Osteocyte (in vitro differentiated cells): ENCODE measurements at regions not wholly inside any gene's neighbourhood (a gene's known extent, or its start where the extent isn't known, plus 50 kb on each side); places are given as distances from the start of the nearest gene placed in this dataset.

ENCODE experiments used
- DNase-seq: peaks from one replicate; pipeline ENCODE4 v3.0.0; 2021; ENCODE audit warnings: mixed read lengths; ENCODE audit not compliant: unreplicated experiment; ENCODE audit errors: extremely low spot score
- H3K27ac Mint-ChIP-seq: one replicate; pipeline ENCODE4 v1.8.0; 2021; ENCODE audit warnings: mild to moderate bottlenecking, mixed read lengths; ENCODE audit not compliant: unreplicated experiment
- H3K27me3 Mint-ChIP-seq: one replicate; pipeline ENCODE4 v1.8.0; 2021; ENCODE audit warnings: mixed read lengths; ENCODE audit not compliant: unreplicated experiment
- H3K36me3 Mint-ChIP-seq: one replicate; pipeline ENCODE4 v1.8.0; 2021; ENCODE audit warnings: mixed read lengths; ENCODE audit not compliant: unreplicated experiment
- H3K4me1 Mint-ChIP-seq: one replicate; pipeline ENCODE4 v1.8.0; 2021; ENCODE audit warnings: mixed read lengths; ENCODE audit not compliant: unreplicated experiment
- H3K4me3 Mint-ChIP-seq: one replicate; pipeline ENCODE4 v1.8.0; 2021; ENCODE audit warnings: mild to moderate bottlenecking, moderate library complexity, mixed read lengths; ENCODE audit not compliant: unreplicated experiment
- H3K9me3 Mint-ChIP-seq: one replicate; pipeline ENCODE4 v1.8.0; 2021; ENCODE audit warnings: mixed read lengths; ENCODE audit not compliant: unreplicated experiment
- TF ChIP-seq, protein P1 (sequence below): fragments of 200-600 bp; sonication (generic); IDR thresholded peaks from 2 replicates; pipeline ENCODE4 v1.5.0; 2021; ENCODE audit warnings: antibody characterized with exemption, mild to moderate bottlenecking, moderate library complexity

DNA sequence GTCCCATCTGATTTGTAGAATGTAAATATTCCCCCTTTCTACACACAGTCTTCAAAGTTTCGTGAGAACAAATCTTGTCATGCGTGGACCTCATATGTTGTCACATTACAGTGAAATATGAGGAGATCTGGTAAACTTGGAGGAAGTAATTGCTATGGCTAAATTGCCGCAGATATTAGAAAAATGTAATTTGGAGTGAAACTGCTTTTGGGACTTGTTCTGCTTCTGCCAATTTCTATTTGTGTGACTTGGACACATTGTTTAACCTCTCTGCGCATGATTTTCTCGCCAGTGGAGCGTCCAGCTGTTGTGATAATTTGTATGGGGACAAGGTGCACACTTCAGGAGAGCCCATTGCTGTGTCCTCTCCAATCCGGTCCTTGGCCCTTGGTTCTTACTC lies 693.1 kb upstream of the SLC10A2 start:
- TF ChIP-seq, protein P1, sequence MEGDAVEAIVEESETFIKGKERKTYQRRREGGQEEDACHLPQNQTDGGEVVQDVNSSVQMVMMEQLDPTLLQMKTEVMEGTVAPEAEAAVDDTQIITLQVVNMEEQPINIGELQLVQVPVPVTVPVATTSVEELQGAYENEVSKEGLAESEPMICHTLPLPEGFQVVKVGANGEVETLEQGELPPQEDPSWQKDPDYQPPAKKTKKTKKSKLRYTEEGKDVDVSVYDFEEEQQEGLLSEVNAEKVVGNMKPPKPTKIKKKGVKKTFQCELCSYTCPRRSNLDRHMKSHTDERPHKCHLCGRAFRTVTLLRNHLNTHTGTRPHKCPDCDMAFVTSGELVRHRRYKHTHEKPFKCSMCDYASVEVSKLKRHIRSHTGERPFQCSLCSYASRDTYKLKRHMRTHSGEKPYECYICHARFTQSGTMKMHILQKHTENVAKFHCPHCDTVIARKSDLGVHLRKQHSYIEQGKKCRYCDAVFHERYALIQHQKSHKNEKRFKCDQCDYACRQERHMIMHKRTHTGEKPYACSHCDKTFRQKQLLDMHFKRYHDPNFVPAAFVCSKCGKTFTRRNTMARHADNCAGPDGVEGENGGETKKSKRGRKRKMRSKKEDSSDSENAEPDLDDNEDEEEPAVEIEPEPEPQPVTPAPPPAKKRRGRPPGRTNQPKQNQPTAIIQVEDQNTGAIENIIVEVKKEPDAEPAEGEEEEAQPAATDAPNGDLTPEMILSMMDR: no peak
- Mint-ChIP-seq H3K4me1 (peaks cover 1% of the 10 kb centered on the region), H3K9me3 (no peaks in the 10 kb centered on the region), H3K36me3 (no peaks in the 10 kb centered on the region), H3K27ac (no peak overlapping the region), H3K27me3 (no peaks in the 10 kb centered on the region), H3K4me3 (no peak overlapping the region)
- no peak for DNase-seq

DNA sequence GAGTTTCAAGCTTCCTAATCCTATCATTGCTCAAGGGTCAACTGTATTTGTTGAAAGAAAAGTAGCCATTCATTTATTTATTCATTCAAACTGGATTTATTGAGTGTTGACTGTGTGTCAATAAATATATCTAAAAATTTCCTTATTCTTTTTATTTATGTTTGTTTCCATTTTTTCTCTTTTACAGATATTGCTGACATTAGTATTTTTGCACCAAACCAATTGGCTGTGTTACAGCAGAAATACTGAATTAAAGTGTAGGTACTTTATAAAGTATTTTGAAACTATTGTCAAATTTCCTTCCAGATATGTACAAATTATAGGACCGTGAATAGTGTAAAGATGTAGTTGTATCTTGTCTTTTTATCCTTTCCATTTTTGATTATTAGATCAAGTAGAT lies 692.0 kb upstream of the SLC10A2 start:
- no peaks in the 10 kb centered on the region for H3K9me3 Mint-ChIP-seq
- no peak overlapping the region for H3K27ac Mint-ChIP-seq
- no peaks in the 10 kb centered on the region for H3K27me3 Mint-ChIP-seq
- no peak for DNase-seq
- H3K4me1 Mint-ChIP-seq: peaks cover 1% of the 10 kb centered on the region
- TF ChIP-seq, protein P1: no peak
- H3K4me3 Mint-ChIP-seq: no peak overlapping the region
- no peaks in the 10 kb centered on the region for H3K36me3 Mint-ChIP-seq

DNA sequence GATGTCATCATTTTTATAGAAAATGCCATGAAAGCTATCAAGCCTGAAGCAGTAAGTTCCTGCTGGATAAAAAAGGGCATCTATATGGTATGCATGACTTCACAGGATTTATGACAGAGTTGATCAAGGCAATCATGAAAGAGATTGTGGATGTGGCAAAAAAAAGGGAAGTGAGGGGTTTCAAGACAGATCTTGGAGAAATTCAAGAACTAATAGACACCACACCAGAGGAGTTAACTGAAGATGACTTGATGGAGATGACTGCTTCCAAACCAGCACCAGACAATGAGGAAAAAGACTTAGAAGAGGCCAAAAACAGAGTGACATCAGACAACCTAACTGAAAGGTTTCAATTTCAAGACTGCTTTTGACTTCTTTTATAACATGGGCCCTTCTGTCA lies 691.1 kb upstream of the SLC10A2 start:
- Mint-ChIP-seq H3K9me3 (no peaks in the 10 kb centered on the region), H3K4me1 (peaks cover 1% of the 10 kb centered on the region), H3K4me3 (no peak overlapping the region), H3K27me3 (no peaks in the 10 kb centered on the region), H3K36me3 (no peaks in the 10 kb centered on the region), H3K27ac (no peak overlapping the region)
- no peak for DNase-seq
- TF ChIP-seq, protein P1: no peak

DNA sequence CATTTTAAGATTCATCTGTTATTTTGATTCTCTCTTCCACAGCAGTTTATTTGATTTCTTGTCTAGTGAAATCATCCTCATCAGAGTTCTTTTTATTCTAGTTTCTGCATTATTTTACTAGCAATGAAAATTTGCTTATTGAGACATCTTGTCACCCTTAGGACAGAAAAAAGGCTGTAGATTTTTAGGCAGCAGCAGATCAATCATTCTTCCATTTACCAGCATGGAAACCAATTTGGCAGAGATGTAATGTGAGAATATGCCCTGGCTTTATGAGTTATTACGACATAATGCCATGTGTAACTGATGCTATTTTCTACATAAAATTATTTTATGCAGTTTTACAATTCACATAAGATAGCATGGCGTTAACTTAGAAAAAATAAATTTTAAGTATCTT lies 688.6 kb upstream of the SLC10A2 start:
- Mint-ChIP-seq H3K9me3 (no peaks in the 10 kb centered on the region), H3K36me3 (no peaks in the 10 kb centered on the region), H3K27me3 (no peaks in the 10 kb centered on the region), H3K4me1 (peaks cover 1% of the 10 kb centered on the region), H3K27ac (no peak overlapping the region), H3K4me3 (no peak overlapping the region)
- TF ChIP-seq, protein P1: no peak
- DNase-seq: no peak

DNA sequence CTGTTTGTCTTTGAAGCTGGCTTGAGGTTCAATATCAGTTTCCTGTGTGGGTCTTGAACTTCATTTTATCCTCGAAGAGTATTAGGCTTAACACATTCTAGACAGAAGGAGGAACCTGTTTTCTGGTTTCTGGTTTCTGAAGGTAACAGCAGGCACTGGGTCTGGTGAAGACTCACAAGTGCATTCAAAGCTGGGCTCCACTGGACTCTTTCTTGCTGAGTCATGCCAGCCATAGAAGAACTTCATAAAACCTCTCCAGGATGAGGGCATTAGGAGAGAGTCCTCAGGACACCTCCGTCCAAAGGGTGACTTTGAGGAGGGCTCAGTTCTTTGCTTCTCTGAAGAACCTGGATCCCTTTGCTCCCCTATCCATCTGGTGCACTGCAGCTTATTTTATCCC lies 668.6 kb upstream of the SLC10A2 start:
- no peak overlapping the region for H3K4me3 Mint-ChIP-seq
- no peaks in the 10 kb centered on the region for H3K36me3 Mint-ChIP-seq
- H3K27me3 Mint-ChIP-seq: no peaks in the 10 kb centered on the region
- DNase-seq: no peak
- H3K4me1 Mint-ChIP-seq: no peaks in the 10 kb centered on the region
- TF ChIP-seq, protein P1: no peak
- H3K27ac Mint-ChIP-seq: no peak overlapping the region
- H3K9me3 Mint-ChIP-seq: no peaks in the 10 kb centered on the region
